ENCODE measurements at regions not wholly inside any gene's neighbourhood (a gene's known extent, or its start where the extent isn't known, plus 50 kb on each side); places are given as distances from the start of the nearest gene placed in this dataset.

GRCh38 chr12:105538880-105539279 lies 208.4 kb downstream of the C12orf75 start:
- no peak for TF ChIP-seq FOSL1 (IDR thresholded peaks at IDR 0.05; ENCODE audit: low read depth)
- TF ChIP-seq CTCF (IDR thresholded peaks at IDR 0.05 in 2 of 3, conservative IDR thresholded peaks at IDR 0.05 in 1 of 3; ENCODE audit: borderline replicate concordance in 1 of 3, insufficient read depth in 1 of 3, low read depth in 2 of 3, low read length in 2 of 3): no peak
- no peak for TF ChIP-seq REST (IDR thresholded peaks at IDR 0.05; ENCODE audit: low read depth)
- TF ChIP-seq POLR2AphosphoS5 (IDR thresholded peaks at IDR 0.05; ENCODE audit: low read depth, low read length): no peak
- TF ChIP-seq EZH2phosphoT487 (IDR thresholded peaks at IDR 0.05; ENCODE audit: borderline replicate concordance): no peak
- no peak for TF ChIP-seq ZNF274 (IDR thresholded peaks at IDR 0.05; ENCODE audit: low read depth, low read length)
- TF ChIP-seq RAD21 (IDR thresholded peaks at IDR 0.05; ENCODE audit: low read depth): no peak
- no peak for TF ChIP-seq POLR2A (IDR thresholded peaks at IDR 0.05; ENCODE audit: borderline replicate concordance, extremely low read depth, insufficient read depth, insufficient read length)
- no peak for TF ChIP-seq ATF3 (IDR thresholded peaks at IDR 0.05)
- TF ChIP-seq SRF (IDR thresholded peaks at IDR 0.05; ENCODE audit: low read depth): no peak
- TF ChIP-seq JUND (IDR thresholded peaks at IDR 0.05): no peak
- no peak for TF ChIP-seq EZH2 (IDR thresholded peaks at IDR 0.05)
- no peak for TF ChIP-seq MAX (IDR thresholded peaks at IDR 0.05)
